ENCODE measurements at regions not wholly inside any gene's neighbourhood (a gene's known extent, or its start where the extent isn't known, plus 50 kb on each side); places are given as distances from the start of the nearest gene placed in this dataset.

DNA sequence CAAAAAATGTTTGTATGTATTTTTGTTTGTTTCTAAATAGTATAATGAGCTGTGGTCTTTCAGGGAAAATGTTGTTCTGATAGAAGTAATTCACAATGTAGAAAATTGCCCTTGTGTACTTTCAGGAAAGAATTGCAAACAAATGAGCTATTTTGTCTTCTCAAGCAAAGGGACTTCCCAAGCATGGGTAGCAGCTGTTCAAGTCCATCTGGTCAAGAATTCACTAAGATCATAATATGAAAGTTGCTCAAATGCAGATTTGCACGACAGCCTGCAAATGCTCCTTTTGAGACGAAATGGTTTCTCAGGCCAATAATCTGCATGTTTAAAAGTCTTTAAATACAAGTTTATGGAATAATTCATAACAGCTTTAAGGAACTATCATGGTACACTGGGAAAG, 51.9 kb upstream of the HNMT start:
- TF ChIP-seq, protein P1, sequence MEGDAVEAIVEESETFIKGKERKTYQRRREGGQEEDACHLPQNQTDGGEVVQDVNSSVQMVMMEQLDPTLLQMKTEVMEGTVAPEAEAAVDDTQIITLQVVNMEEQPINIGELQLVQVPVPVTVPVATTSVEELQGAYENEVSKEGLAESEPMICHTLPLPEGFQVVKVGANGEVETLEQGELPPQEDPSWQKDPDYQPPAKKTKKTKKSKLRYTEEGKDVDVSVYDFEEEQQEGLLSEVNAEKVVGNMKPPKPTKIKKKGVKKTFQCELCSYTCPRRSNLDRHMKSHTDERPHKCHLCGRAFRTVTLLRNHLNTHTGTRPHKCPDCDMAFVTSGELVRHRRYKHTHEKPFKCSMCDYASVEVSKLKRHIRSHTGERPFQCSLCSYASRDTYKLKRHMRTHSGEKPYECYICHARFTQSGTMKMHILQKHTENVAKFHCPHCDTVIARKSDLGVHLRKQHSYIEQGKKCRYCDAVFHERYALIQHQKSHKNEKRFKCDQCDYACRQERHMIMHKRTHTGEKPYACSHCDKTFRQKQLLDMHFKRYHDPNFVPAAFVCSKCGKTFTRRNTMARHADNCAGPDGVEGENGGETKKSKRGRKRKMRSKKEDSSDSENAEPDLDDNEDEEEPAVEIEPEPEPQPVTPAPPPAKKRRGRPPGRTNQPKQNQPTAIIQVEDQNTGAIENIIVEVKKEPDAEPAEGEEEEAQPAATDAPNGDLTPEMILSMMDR (conservative IDR thresholded peaks at IDR 0.05 in 1 of 2, IDR thresholded peaks at IDR 0.05 in 1 of 2; ENCODE audit: low read depth in 1 of 2, low read length in 2 of 2) = no peak
- TF ChIP-seq EZH2 (IDR thresholded peaks at IDR 0.05; ENCODE audit: low read length, missing control alignments) = no peak
